ENCODE measurements at regions not wholly inside any gene's neighbourhood (a gene's known extent, or its start where the extent isn't known, plus 50 kb on each side); places are given as distances from the start of the nearest gene placed in this dataset.
A peak's percentile ranks its signal among the peaks of the same experiment; 100 is the strongest.
"Not testable (repeated sequence)": the region's sequence is repeated elsewhere in the genome, so short reads cannot be mapped to it uniquely, and the experiment has no call there.

- Histone ChIP-seq H3K27me3 (ENCODE audit: control insufficient read depth, insufficient read depth, low read length) (no peaks in the 10 kb centered on the region), H3K4me1 (ENCODE audit: control insufficient read depth, insufficient read depth, low read length) (peaks cover 4% of the 10 kb centered on the region; the same call in 1 of the 2 replicates), H3K36me3 (ENCODE audit: control insufficient read depth, insufficient read depth, low read length) (no peaks in the 10 kb centered on the region), H3K9me3 (ENCODE audit: control insufficient read depth, insufficient read depth, low read length) (no peaks in the 10 kb centered on the region; the same call in 1 of the 2 replicates), H3K4me3 (ENCODE audit: low read length) (no peak overlapping the region), H3K27ac (ENCODE audit: low read length) (no peak overlapping the region)
- WGBS (ENCODE audit: insufficient coverage, insufficient read length): no CpG with 5 or more reads among the region's 7 CpGs
- no peak for DNase-seq (ENCODE audit: low read depth, low spot score)
Measured at GRCh38 chr6:141833001-141833655, 299.6 kb upstream of the GJE1 start.

DNA sequence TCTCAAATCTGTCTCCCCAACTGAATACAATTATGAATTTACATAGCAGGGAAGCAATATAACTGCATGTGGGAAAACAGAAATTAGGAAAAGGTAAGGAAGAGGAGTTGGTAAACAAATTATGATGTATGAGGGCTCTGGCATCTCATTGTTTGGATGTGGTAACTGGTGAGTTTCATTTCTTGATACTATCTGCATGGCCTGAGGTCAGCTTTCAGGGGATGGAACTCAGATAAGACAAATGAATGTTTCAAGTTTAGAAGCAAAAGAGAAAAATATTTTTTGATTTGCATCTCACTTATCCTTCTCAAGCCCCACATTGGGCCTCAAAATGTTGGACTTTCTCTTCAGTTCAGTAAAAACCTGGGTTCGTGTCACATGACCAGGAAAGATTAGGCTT lies 302.2 kb upstream of the GJE1 start:
- no peak for DNase-seq (ENCODE audit: low read depth, low spot score)
- no CpG with 5 or more reads among the region's 1 CpG for WGBS (ENCODE audit: insufficient coverage, insufficient read length)

GRCh38 chr6:141829566-141830360 lies 303.0 kb upstream of the GJE1 start:
- no peaks in the 10 kb centered on the region for H3K27me3 ChIP-seq (ENCODE audit: control insufficient read depth, insufficient read depth, low read length)
- H3K9me3 ChIP-seq (ENCODE audit: control insufficient read depth, insufficient read depth, low read length): no peaks in the 10 kb centered on the region; the same call in 1 of the 2 replicates
- H3K4me3 ChIP-seq (ENCODE audit: low read length): no peak overlapping the region
- WGBS (ENCODE audit: insufficient coverage, insufficient read length): no CpG with 5 or more reads among the region's 4 CpGs
- no peaks in the 10 kb centered on the region for H3K36me3 ChIP-seq (ENCODE audit: control insufficient read depth, insufficient read depth, low read length)
- DNase-seq (ENCODE audit: low read depth, low spot score): peak; percentile 52
- no peak overlapping the region for H3K27ac ChIP-seq (ENCODE audit: low read length)
- peaks cover 4% of the 10 kb centered on the region; the same call in 1 of the 2 replicates for H3K4me1 ChIP-seq (ENCODE audit: control insufficient read depth, insufficient read depth, low read length)

More for the DNA sequence above, 302.2 kb upstream of the GJE1 start:
- no peak overlapping the region for H3K27ac ChIP-seq (ENCODE audit: low read length)
- no peaks in the 10 kb centered on the region; the same call in 1 of the 2 replicates for H3K9me3 ChIP-seq (ENCODE audit: control insufficient read depth, insufficient read depth, low read length)
- no peak overlapping the region for H3K4me3 ChIP-seq (ENCODE audit: low read length)
- peaks cover 4% of the 10 kb centered on the region; the same call in 1 of the 2 replicates for H3K4me1 ChIP-seq (ENCODE audit: control insufficient read depth, insufficient read depth, low read length)
- H3K36me3 ChIP-seq (ENCODE audit: control insufficient read depth, insufficient read depth, low read length): no peaks in the 10 kb centered on the region
- no peaks in the 10 kb centered on the region for H3K27me3 ChIP-seq (ENCODE audit: control insufficient read depth, insufficient read depth, low read length)

- no peaks in the 10 kb centered on the region for H3K27me3 ChIP-seq (ENCODE audit: control insufficient read depth, insufficient read depth, low read length)
- H3K27ac ChIP-seq (ENCODE audit: low read length): no peak overlapping the region
- WGBS (ENCODE audit: insufficient coverage, insufficient read length): no CpG with 5 or more reads among the region's 1 CpG
- peaks cover 2% of the 10 kb centered on the region; the same call in 1 of the 2 replicates for H3K4me1 ChIP-seq (ENCODE audit: control insufficient read depth, insufficient read depth, low read length)
- H3K36me3 ChIP-seq (ENCODE audit: control insufficient read depth, insufficient read depth, low read length): no peaks in the 10 kb centered on the region
- no peak overlapping the region for H3K4me3 ChIP-seq (ENCODE audit: low read length)
- no peak for DNase-seq (ENCODE audit: low read depth, low spot score)
- no peaks in the 10 kb centered on the region for H3K9me3 ChIP-seq (ENCODE audit: control insufficient read depth, insufficient read depth, low read length)
Measured at GRCh38 chr6:141824350-141824749, 308.4 kb upstream of the GJE1 start.

DNA sequence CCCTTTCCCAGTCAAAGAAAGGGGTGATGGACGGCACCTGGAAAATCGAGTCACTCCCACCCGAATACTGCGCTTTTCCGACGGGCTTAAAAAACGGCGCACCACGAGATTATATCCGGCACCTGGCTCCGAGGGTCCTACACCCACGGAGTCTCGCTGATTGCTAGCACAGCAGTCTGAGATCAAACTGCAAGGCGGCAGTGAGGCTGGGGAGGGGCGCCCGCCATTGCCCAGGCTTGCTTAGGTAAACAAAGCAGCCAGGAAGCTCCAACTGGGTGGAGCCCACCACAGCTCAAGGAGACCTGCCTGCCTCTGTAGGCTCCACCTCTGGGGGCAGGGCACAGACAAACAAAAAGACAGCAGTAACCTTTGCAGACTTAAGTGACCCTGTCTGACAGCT lies 317.7 kb upstream of the GJE1 start:
- not testable (repeated sequence) for H3K4me3 ChIP-seq (ENCODE audit: low read length); H3K27me3 ChIP-seq (ENCODE audit: control insufficient read depth, insufficient read depth, low read length); H3K9me3 ChIP-seq (ENCODE audit: control insufficient read depth, insufficient read depth, low read length); H3K4me1 ChIP-seq (ENCODE audit: control insufficient read depth, insufficient read depth, low read length); H3K27ac ChIP-seq (ENCODE audit: low read length); H3K36me3 ChIP-seq (ENCODE audit: control insufficient read depth, insufficient read depth, low read length); DNase-seq (ENCODE audit: low read depth, low spot score)
- WGBS (ENCODE audit: insufficient coverage, insufficient read length): no CpG with 5 or more reads among the region's 16 CpGs

- Histone ChIP-seq H3K36me3 (ENCODE audit: control insufficient read depth, insufficient read depth, low read length) (no peaks in the 10 kb centered on the region), H3K27me3 (ENCODE audit: control insufficient read depth, insufficient read depth, low read length) (no peaks in the 10 kb centered on the region), H3K9me3 (ENCODE audit: control insufficient read depth, insufficient read depth, low read length) (no peaks in the 10 kb centered on the region), H3K27ac (ENCODE audit: low read length) (no peak overlapping the region), H3K4me1 (ENCODE audit: control insufficient read depth, insufficient read depth, low read length) (no peaks in the 10 kb centered on the region), H3K4me3 (ENCODE audit: low read length) (no peak overlapping the region)
- DNase-seq (ENCODE audit: low read depth, low spot score): no peak
- no CpG with 5 or more reads among the region's 2 CpGs for WGBS (ENCODE audit: insufficient coverage, insufficient read length)
Measured at GRCh38 chr6:141809901-141810300, 322.8 kb upstream of the GJE1 start.

DNA sequence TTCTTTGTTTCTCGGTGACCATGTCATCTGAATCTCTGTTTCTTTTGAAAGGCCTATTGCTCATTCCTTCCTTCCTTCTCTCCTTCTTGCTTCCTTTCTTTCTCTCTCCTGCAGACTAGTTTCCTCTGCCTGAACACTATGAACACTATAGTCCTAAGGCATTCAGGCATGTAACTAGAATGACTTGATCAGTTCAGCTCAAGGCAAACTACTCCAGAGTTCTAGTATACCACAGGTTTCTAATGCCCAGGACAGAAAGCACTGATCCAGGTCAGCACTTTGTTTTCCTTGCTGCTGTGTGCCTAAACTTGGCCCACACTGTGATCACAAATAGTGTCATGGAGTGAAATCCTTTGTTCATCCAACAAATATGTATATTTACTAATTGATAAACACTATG lies 324.1 kb upstream of the GJE1 start:
- Histone ChIP-seq H3K27me3 (ENCODE audit: control insufficient read depth, insufficient read depth, low read length) (no peaks in the 10 kb centered on the region), H3K36me3 (ENCODE audit: control insufficient read depth, insufficient read depth, low read length) (no peaks in the 10 kb centered on the region), H3K9me3 (ENCODE audit: control insufficient read depth, insufficient read depth, low read length) (no peaks in the 10 kb centered on the region), H3K4me3 (ENCODE audit: low read length) (no peak overlapping the region), H3K4me1 (ENCODE audit: control insufficient read depth, insufficient read depth, low read length) (no peaks in the 10 kb centered on the region), H3K27ac (ENCODE audit: low read length) (no peak overlapping the region)
- no peak for DNase-seq (ENCODE audit: low read depth, low spot score)
- no CpG with 5 or more reads among the region's 1 CpG for WGBS (ENCODE audit: insufficient coverage, insufficient read length)

DNA sequence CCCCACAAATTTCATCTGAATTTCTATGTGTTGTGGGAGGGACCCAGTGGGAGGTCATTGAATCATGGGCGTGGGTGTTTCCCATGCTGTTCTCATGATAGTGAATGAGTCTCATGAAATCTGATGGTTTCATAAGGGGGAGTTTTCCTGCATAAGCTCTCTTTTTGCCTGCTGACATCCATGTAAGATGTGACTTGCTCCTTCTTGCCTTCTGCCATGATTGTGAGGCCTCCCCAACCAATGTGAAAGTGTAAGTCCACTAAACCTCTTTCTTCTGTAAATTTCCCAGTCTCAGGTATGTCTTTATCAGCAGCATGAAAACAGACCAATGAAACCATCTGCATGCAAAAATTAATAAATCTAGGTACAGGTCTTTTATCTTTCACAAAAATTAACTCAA lies 331.8 kb upstream of the GJE1 start:
- no CpG with 5 or more reads among the region's 1 CpG for WGBS (ENCODE audit: insufficient coverage, insufficient read length)
- H3K27me3 ChIP-seq (ENCODE audit: control insufficient read depth, insufficient read depth, low read length); H3K4me1 ChIP-seq (ENCODE audit: control insufficient read depth, insufficient read depth, low read length); H3K36me3 ChIP-seq (ENCODE audit: control insufficient read depth, insufficient read depth, low read length); DNase-seq (ENCODE audit: low read depth, low spot score); H3K27ac ChIP-seq (ENCODE audit: low read length); H3K9me3 ChIP-seq (ENCODE audit: control insufficient read depth, insufficient read depth, low read length); H3K4me3 ChIP-seq (ENCODE audit: low read length): not testable (repeated sequence)

DNA sequence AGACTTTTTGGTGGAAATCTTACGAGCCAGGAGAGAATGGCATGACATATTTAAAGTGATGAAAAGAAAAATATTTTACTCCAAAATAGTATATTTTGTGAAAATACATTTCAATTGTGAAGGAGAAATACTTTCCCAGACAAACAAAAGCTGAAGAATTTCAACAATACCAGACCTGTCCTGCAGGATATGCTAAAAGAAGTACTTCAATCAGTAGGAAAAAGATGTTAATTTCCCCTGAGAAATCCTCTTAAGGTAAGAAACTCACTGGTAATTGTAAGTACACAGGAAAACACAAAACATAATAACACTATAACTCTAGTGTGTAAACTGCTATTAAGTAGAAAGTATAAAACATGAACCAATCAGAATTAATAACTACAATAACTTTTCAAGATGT lies 341.8 kb upstream of the GJE1 start:
- H3K27me3 ChIP-seq (ENCODE audit: control insufficient read depth, insufficient read depth, low read length): no peaks in the 10 kb centered on the region
- no peaks in the 10 kb centered on the region for H3K36me3 ChIP-seq (ENCODE audit: control insufficient read depth, insufficient read depth, low read length)
- no peaks in the 10 kb centered on the region for H3K4me1 ChIP-seq (ENCODE audit: control insufficient read depth, insufficient read depth, low read length)
- no peak for DNase-seq (ENCODE audit: low read depth, low spot score)
- no peak overlapping the region for H3K4me3 ChIP-seq (ENCODE audit: low read length)
- WGBS (ENCODE audit: insufficient coverage, insufficient read length): no CpG with 5 or more reads among the region's 1 CpG
- H3K27ac ChIP-seq (ENCODE audit: low read length): no peak overlapping the region
- no peaks in the 10 kb centered on the region for H3K9me3 ChIP-seq (ENCODE audit: control insufficient read depth, insufficient read depth, low read length)

DNA sequence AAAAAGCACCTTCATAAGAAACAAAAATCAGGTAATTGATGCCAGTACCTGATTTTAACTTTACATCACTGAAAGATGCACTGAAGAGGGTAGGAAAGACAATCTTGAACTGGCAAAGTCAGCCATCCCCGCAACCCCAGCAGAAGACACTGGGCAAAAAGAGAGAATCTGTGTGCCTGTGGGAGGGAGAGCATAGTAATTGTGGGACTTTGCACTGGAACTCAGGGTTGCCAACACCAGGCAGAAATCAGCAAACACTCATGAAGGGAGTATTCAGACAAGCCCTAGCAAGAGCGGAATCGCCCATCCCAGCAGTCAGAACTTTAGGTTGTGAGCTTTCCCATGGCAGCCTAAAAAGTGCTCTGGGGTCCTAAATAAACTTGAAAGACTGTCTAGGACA lies 344.6 kb upstream of the GJE1 start:
- H3K4me3 ChIP-seq (ENCODE audit: low read length): no peak overlapping the region
- no CpG with 5 or more reads among the region's 3 CpGs for WGBS (ENCODE audit: insufficient coverage, insufficient read length)
- no peak for DNase-seq (ENCODE audit: low read depth, low spot score)
- no peaks in the 10 kb centered on the region for H3K9me3 ChIP-seq (ENCODE audit: control insufficient read depth, insufficient read depth, low read length)
- H3K4me1 ChIP-seq (ENCODE audit: control insufficient read depth, insufficient read depth, low read length): no peaks in the 10 kb centered on the region
- no peaks in the 10 kb centered on the region for H3K27me3 ChIP-seq (ENCODE audit: control insufficient read depth, insufficient read depth, low read length)
- no peaks in the 10 kb centered on the region for H3K36me3 ChIP-seq (ENCODE audit: control insufficient read depth, insufficient read depth, low read length)
- no peak overlapping the region for H3K27ac ChIP-seq (ENCODE audit: low read length)

Measured in iPS DF 6.9 (cell line).